ENCODE measurements at regions not wholly inside any gene's neighbourhood (a gene's known extent, or its start where the extent isn't known, plus 50 kb on each side); places are given as distances from the start of the nearest gene placed in this dataset.
"Not testable (repeated sequence)": the region's sequence is repeated elsewhere in the genome, so short reads cannot be mapped to it uniquely, and the experiment has no call there.

DNA sequence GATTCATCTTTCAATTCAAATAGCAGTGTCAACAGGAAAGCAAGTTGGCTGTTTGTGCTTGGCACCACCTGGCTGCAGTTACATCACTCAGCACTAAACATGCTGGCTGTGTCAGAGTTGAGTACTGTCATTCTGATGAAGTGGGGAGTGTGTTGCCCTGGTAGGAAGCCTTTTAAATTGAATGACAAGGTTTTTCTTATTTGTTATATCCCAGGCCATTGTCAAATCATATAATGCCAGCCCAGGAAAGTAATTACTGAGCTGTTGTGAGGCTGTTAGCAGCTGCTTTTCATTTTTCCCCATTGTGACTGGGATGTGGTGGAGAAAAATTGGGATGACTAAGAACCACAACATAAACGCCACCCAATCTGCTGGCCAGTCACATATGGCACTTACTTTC, 106.5 kb upstream of the PRKD1 start:
- Histone ChIP-seq H3K36me3 (replicated peaks; ENCODE audit: control insufficient read depth, insufficient read depth, low read length) (no peaks in the 10 kb centered on the region), H3K27me3 (ENCODE audit: control insufficient read depth, insufficient read depth, low read length) (no peaks in the 10 kb centered on the region), H3K4me3 (ENCODE audit: insufficient read depth, low read depth, low read length) (no peak overlapping the region)
- DNase-seq: peak; percentile 28

- H3K27me3 ChIP-seq (ENCODE audit: control insufficient read depth, insufficient read depth, low read length): no peaks in the 10 kb centered on the region
- no peak for DNase-seq
- no peaks in the 10 kb centered on the region for H3K36me3 ChIP-seq (replicated peaks; ENCODE audit: control insufficient read depth, insufficient read depth, low read length)
- no peak overlapping the region for H3K4me3 ChIP-seq (ENCODE audit: insufficient read depth, low read depth, low read length)
Observed at GRCh38 chr14:30035361-30035760, 107.7 kb upstream of the PRKD1 start.

DNA sequence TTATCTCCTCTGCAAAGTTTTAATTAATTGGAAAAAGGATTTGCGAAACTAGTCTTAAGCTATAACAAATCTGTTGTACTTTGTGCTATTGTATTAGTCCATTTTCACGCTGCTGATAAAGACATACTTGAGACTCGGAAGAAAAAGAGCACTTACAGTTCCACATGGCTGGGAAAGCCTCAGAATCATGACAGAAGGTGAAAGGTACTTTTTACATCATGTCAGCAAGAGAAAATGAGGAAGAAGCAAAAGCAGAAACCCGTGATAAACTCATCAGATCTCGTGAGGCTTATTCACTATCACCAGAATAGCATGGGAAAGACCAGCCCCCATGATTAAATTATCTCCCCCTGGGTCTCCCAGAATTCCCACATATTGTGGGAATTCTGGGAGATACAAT, 118.1 kb upstream of the PRKD1 start:
- H3K4me3 ChIP-seq (ENCODE audit: insufficient read depth, low read depth, low read length): no peak overlapping the region
- H3K27me3 ChIP-seq (ENCODE audit: control insufficient read depth, insufficient read depth, low read length): no peaks in the 10 kb centered on the region
- H3K36me3 ChIP-seq (replicated peaks; ENCODE audit: control insufficient read depth, insufficient read depth, low read length): no peaks in the 10 kb centered on the region
- no peak for DNase-seq

GRCh38 chr14:30053103-30053502, 125.5 kb upstream of the PRKD1 start:
- no peaks in the 10 kb centered on the region for H3K27me3 ChIP-seq (ENCODE audit: control insufficient read depth, insufficient read depth, low read length)
- no peaks in the 10 kb centered on the region for H3K36me3 ChIP-seq (replicated peaks; ENCODE audit: control insufficient read depth, insufficient read depth, low read length)
- no peak for DNase-seq
- no peak overlapping the region for H3K4me3 ChIP-seq (ENCODE audit: insufficient read depth, low read depth, low read length)

DNA sequence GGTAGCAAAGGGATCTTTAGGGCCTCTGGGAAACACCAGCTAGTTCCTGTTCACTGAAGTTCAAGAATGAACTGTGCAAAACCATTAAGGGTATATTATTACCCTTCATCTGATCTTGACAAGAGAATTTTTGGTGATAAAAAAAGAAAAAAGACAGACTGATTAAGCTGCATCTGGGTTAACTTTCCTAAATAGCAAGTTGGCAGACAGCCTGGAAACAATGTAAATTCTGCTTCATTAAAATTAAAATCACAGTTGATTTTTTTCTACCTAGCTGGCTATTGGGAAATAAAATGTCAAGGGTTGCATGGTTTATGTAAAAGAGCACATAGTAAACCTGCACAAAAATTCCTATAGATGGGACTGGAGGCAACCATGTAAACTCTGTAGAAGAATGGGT, 126.6 kb upstream of the PRKD1 start:
- no peak overlapping the region for H3K4me3 ChIP-seq (ENCODE audit: insufficient read depth, low read depth, low read length)
- no peaks in the 10 kb centered on the region for H3K27me3 ChIP-seq (ENCODE audit: control insufficient read depth, insufficient read depth, low read length)
- H3K36me3 ChIP-seq (replicated peaks; ENCODE audit: control insufficient read depth, insufficient read depth, low read length): no peaks in the 10 kb centered on the region
- no peak for DNase-seq

- DNase-seq: no peak
- H3K36me3 ChIP-seq (replicated peaks; ENCODE audit: control insufficient read depth, insufficient read depth, low read length): no peaks in the 10 kb centered on the region
- H3K4me3 ChIP-seq (ENCODE audit: insufficient read depth, low read depth, low read length): no peak overlapping the region
- H3K27me3 ChIP-seq (ENCODE audit: control insufficient read depth, insufficient read depth, low read length): no peaks in the 10 kb centered on the region
Observed at GRCh38 chr14:30058401-30058800, 130.8 kb upstream of the PRKD1 start.

- no peak for DNase-seq
- H3K27me3 ChIP-seq (ENCODE audit: control insufficient read depth, insufficient read depth, low read length): no peaks in the 10 kb centered on the region
- H3K4me3 ChIP-seq (ENCODE audit: insufficient read depth, low read depth, low read length): no peak overlapping the region
- no peaks in the 10 kb centered on the region for H3K36me3 ChIP-seq (replicated peaks; ENCODE audit: control insufficient read depth, insufficient read depth, low read length)
Observed at GRCh38 chr14:30063746-30064145, 136.1 kb upstream of the PRKD1 start.

- no peaks in the 10 kb centered on the region for H3K36me3 ChIP-seq (replicated peaks; ENCODE audit: control insufficient read depth, insufficient read depth, low read length)
- no peaks in the 10 kb centered on the region for H3K27me3 ChIP-seq (ENCODE audit: control insufficient read depth, insufficient read depth, low read length)
- no peak for DNase-seq
- no peak overlapping the region for H3K4me3 ChIP-seq (ENCODE audit: insufficient read depth, low read depth, low read length)
Observed at GRCh38 chr14:30064454-30064853, 136.8 kb upstream of the PRKD1 start.

DNA sequence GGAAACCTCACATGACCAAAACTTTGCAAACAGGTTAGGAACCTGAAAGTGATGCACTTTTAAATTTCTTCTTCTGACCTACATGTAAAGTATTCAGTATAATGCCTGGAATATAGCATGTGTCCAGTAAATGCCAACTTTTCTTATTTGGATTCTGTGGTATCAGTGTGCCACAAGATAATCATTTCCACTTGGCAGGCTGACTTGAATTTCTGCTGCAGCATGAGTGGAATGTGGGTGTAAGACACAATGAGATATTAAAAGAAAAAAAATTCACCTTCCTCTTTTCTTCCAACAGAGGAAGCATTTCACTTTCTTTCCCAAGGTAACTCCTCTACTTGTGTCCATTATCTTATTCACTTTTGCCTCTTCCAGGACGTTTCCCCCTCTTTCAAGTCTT, 141.9 kb upstream of the PRKD1 start:
- H3K36me3 ChIP-seq (replicated peaks; ENCODE audit: control insufficient read depth, insufficient read depth, low read length): no peaks in the 10 kb centered on the region

DNA sequence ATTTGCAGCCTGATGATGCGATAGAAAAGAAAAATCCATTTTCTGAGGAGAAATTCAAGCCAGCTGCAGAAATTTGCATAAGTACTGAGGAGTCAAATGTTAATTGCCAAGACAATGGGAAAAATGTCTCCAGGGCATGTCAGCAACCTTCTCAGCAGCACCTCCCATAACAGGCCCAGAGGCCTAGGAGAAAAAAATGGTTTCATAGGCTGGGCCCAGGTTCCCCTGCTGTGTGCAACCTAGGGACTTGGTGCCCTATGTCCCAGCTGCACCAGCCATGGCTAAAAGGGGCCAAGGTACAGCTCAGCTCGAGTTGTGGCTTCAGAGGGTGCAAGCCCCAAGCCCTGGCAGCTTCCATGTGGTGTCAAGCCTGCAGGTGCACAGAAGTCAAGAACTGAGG, 144.8 kb upstream of the PRKD1 start:
- H3K36me3 ChIP-seq (replicated peaks; ENCODE audit: control insufficient read depth, insufficient read depth, low read length); H3K27me3 ChIP-seq (ENCODE audit: control insufficient read depth, insufficient read depth, low read length); H3K4me3 ChIP-seq (ENCODE audit: insufficient read depth, low read depth, low read length); DNase-seq: not testable (repeated sequence)

More for the DNA sequence above, 141.9 kb upstream of the PRKD1 start:
- H3K27me3 ChIP-seq (ENCODE audit: control insufficient read depth, insufficient read depth, low read length): no peaks in the 10 kb centered on the region
- H3K4me3 ChIP-seq (ENCODE audit: insufficient read depth, low read depth, low read length): no peak overlapping the region
- no peak for DNase-seq

DNA sequence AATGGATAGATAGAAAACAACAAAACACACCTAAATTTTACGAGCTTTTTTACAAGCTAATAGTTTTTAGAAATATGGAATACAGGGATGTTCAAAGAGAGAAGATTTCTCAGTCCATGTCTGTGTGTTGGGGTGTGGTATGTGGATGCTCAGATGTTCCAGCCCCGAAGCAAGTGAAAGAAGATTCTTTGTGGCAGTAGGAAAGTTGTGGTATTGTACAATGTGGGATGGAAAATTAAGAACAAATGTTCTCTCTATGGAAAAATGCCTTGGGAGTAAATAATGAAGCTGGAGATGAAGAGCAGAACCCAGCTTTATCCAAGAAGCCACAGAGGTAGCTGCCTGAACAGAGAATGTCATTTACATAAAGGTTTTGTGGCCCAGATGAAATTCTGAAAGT, 150.3 kb upstream of the PRKD1 start:
- DNase-seq: no peak
- H3K4me3 ChIP-seq (ENCODE audit: insufficient read depth, low read depth, low read length): no peak overlapping the region
- no peaks in the 10 kb centered on the region for H3K36me3 ChIP-seq (replicated peaks; ENCODE audit: control insufficient read depth, insufficient read depth, low read length)
- H3K27me3 ChIP-seq (ENCODE audit: control insufficient read depth, insufficient read depth, low read length): no peaks in the 10 kb centered on the region

- H3K36me3 ChIP-seq (replicated peaks; ENCODE audit: control insufficient read depth, insufficient read depth, low read length): no peaks in the 10 kb centered on the region
- no peak overlapping the region for H3K4me3 ChIP-seq (ENCODE audit: insufficient read depth, low read depth, low read length)
- H3K27me3 ChIP-seq (ENCODE audit: control insufficient read depth, insufficient read depth, low read length): no peaks in the 10 kb centered on the region
- no peak for DNase-seq
Observed at GRCh38 chr14:30078811-30079402, 151.3 kb upstream of the PRKD1 start.

DNA sequence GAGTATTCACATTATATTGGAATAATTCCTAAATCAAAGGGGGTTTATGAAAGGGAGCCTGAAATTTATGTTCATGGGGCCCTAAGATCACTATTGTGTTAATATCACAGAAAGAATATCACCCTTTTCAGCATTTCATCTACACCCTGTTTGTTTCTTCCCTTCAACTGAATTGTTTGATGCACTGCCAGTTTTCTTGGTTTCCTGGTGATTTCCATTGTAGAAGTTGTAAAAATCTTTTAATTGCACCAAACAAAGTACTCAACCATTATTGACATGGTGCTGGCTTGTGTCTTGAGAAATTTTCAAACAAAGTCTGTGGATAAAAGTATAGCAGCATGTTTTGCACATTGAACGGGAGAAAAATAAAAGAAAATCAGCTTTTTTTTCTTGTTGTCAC, 154.8 kb upstream of the PRKD1 start:
- no peak overlapping the region for H3K4me3 ChIP-seq (ENCODE audit: insufficient read depth, low read depth, low read length)
- no peaks in the 10 kb centered on the region for H3K27me3 ChIP-seq (ENCODE audit: control insufficient read depth, insufficient read depth, low read length)
- no peaks in the 10 kb centered on the region for H3K36me3 ChIP-seq (replicated peaks; ENCODE audit: control insufficient read depth, insufficient read depth, low read length)
- no peak for DNase-seq

- Histone ChIP-seq H3K27me3 (ENCODE audit: control insufficient read depth, insufficient read depth, low read length) (no peaks in the 10 kb centered on the region), H3K4me3 (ENCODE audit: insufficient read depth, low read depth, low read length) (no peak overlapping the region), H3K36me3 (replicated peaks; ENCODE audit: control insufficient read depth, insufficient read depth, low read length) (no peaks in the 10 kb centered on the region)
- no peak for DNase-seq
Observed at GRCh38 chr14:30084811-30085210, 157.2 kb upstream of the PRKD1 start.

- H3K27me3 ChIP-seq (ENCODE audit: control insufficient read depth, insufficient read depth, low read length): no peaks in the 10 kb centered on the region
- no peaks in the 10 kb centered on the region for H3K36me3 ChIP-seq (replicated peaks; ENCODE audit: control insufficient read depth, insufficient read depth, low read length)
- DNase-seq: no peak
- H3K4me3 ChIP-seq (ENCODE audit: insufficient read depth, low read depth, low read length): no peak overlapping the region
Observed at GRCh38 chr14:30085943-30086342, 158.3 kb upstream of the PRKD1 start.

DNA sequence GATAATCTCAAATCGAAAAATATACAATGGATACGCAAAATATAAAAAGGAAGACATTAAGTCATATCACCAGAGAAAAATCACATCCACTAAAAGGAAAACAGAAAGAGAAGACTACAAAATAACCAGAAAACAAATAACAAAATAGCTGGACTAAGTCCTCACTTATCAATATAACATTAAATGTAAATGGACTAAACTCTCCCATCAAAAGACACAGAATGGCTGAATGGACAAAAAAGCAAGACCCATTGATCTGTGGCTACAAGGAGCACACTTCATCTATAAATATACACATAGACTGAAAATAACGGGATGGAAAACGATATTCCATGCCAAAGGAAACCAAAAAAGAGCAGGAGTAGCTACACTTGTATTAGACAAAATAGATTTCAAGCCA, 161.0 kb upstream of the PRKD1 start:
- H3K4me3 ChIP-seq (ENCODE audit: insufficient read depth, low read depth, low read length): no peak overlapping the region

More for the DNA sequence above, 161.0 kb upstream of the PRKD1 start:
- Histone ChIP-seq H3K36me3 (replicated peaks; ENCODE audit: control insufficient read depth, insufficient read depth, low read length) (no peaks in the 10 kb centered on the region), H3K27me3 (ENCODE audit: control insufficient read depth, insufficient read depth, low read length) (no peaks in the 10 kb centered on the region)
- no peak for DNase-seq
